Cerebellar nuclear complex (tissue), 1 donor: ENCODE measurements at regions not wholly inside any gene's neighbourhood (a gene's known extent, or its start where the extent isn't known, plus 50 kb on each side); places are given as distances from the start of the nearest gene placed in this dataset.
"Not testable (repeated sequence)": the region's sequence is repeated elsewhere in the genome, so short reads cannot be mapped to it uniquely, and the experiment has no call there.

ENCODE experiments used
- DNase-seq, 2 experiments: peaks; one replicate each; lab custom pipeline; 2025; lab: John Stamatoyannopoulos, UW

DNA sequence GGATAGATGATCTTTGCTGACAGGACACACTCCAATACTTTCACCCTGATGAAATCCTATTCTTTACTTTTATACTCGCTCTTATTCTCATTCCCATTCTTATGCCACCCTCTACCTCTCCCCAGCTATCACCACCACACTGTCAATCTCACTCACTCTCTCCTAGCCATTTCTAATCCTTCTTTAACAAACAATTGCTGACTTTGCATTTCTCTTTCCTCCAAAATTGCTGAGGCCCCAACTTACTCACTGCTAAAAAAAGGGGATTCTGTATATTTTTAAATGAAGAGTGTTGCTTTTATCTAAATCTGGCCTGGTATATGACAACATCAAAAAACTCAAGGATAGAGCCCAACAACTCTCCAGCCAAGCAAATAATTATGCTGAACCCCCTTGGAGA, 515.4 kb downstream of the MATN1 start:
- not testable (repeated sequence) for DNase-seq

DNA sequence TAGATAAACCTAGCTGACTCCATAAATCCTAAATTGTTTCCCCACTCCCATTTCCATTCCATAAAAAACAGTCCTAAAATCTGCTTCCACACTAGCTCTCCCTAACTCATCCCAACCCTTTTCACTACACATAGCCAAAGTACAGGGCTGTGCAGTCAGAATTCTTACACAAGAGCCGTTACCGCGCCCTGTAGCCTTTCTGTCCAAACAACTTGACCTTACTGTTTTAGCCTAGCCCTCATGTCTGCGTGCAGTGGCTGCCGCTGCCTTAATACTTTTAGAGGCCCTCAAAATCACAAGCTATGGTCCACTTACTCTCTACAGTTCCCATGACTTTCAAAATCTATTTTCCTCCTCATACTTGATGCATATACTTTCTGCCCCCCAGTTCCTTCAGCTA, 516.8 kb downstream of the MATN1 start:
- DNase-seq: not testable (repeated sequence)

DNA sequence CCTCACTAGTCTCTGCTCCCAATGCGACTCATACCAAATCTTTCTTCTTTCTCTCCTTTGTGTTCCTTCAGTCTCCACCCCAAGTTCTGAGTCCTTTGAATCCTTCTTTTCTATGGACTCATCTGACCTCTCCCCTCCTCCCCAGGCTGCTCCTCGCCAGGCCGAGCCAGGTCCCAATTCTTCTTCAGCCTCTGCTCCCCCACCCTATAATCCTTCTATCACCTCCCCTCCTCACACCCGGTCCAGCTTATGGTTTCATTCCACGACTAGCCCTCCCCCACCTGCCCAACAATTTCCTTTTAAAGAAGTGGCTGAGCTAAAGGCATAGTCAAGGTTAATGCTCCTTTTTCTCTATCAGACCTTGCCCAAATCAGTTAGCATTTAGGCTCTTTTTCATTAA, 518.5 kb downstream of the MATN1 start:
- DNase-seq: not testable (repeated sequence)

DNA sequence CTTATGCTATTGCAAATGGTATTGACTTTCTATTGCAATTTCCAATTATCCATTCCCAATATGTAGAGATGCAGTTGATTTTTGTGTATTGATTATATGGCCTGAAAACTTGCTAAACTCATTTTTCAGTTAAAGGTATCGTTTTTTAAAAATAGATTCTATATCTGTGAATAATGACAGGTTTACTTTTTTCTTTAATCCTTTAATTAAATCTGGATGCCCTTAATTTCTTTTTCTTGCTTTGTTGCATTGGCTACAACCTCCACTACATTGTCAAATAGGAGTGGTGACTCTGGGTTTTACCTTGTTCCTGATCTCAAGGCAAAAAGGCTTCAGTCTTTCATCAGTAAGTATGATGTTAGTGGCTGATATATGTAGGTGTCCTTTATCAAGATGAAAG, 522.4 kb downstream of the MATN1 start:
- no peak for DNase-seq

DNA sequence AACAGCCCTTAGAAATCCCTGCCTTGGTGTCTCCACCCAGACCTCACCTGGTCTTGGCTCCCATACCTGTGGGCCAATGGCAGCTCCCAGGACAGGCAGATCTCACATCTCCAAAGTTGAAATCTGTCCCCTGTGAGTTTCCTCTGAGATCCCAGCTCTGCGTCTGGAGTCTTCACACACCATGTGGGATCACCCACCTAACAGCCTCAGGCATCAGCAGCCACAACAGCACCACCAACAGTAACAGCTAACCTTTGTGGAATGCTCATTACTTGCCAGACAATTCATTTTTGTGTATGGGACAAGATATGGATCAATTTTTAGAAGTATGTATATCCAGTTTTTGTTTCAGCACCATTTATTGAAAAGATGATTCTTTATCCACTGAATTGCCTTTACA, 523.2 kb downstream of the MATN1 start:
- DNase-seq: no peak

DNA sequence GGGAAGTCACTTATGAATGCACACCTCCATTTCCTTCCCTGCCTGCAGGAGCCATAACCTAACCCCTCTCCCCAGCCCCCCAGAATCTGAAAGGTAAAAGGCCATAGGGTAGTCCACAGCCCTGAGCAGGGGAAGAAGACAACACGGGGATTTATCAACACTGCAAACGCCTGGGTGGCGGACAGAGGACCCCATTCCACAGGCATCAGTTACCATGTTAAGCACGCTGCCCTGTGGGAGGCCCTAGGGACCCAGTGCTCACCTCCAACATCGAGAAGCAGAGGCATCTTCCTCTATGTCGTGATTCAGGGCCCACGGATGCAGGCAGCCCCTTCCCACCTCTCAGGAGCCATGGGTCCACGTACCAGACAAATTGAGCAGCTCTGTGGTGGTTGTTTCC, 523.8 kb downstream of the MATN1 start:
- no peak for DNase-seq

DNA sequence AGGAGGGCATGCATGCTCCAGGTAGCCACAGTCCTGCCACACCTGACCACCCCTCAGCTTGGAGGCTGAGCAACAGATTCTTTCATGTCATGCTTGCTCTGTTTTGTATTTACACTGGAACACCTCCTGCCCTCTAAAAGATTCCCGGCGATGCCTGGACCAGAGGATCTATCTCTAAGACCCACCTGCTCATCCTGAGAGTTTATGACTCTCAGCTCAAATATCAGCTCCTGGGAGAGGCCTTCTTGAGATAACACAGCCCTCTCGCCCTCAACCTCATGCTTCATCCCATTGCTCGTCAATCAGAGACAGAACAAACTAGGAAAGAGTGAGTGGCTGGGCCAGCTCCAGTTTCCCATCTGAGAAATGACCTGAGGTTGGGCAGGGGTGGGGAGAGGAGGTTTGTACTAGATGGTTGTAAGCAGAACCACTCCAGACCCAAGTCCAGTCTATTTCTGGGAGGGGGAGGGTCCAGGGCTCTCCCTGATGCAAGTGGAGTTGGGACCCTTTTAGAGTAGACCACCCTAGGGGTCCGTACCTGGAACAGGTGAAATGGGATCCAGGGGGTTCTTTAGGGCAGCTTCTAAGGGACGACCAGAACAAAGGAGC, 524.5 kb downstream of the MATN1 start:
- no peak for DNase-seq

DNA sequence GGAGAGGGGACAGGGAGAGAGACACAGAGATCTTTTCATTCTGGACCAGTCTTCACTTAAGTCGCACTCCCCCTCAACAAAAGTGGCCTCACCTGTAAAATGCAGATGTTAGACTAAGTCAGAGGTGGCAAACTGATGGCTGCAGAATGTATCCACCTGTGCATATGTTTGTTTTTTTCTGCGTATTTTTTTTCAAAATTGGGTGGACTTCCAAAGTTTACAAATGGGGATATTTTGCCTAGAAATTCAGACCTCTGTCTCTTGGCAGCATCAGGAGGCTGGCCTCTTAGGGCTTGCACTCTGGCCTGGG, 525.0 kb downstream of the MATN1 start:
- DNase-seq: no peak

DNA sequence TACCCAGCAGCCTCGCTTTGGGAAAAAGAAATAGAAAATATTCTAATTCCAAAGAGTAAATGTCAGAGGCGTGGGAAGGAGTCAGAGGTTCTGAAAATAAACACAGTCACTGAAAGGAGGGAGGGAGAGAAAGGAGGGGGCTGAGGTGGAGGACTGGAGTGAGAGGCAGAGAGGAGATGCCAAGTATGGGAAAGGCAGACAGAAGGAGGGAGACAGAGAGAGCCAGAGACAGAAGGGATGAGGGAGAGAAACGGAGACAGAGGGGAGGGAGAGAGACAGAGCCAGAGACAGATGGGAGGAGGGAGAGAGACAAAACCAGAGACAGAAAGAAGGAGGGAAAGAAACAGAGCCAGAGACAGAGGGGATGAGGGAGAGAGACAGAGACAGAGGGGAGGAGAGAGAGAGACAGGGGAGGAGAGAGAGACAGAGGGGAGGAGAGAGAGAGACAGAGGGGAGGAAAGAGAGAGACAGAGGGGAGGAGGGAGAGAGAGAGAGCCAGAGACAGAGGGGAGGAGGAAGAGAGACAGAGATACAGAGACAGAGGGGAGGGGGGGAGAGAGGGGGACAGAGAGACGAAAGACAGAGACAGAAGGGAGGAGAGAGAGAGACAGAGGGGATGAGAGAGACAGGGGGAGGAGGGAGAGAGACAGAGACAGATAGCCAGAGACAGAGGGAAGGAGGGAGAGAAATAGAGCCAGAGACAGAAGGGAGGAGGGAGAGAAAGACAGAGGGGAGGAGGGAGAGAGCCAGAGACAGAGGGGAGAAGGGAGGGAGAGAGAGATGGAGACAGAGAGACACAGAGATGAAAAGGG, 525.5 kb downstream of the MATN1 start:
- DNase-seq: no peak

DNA sequence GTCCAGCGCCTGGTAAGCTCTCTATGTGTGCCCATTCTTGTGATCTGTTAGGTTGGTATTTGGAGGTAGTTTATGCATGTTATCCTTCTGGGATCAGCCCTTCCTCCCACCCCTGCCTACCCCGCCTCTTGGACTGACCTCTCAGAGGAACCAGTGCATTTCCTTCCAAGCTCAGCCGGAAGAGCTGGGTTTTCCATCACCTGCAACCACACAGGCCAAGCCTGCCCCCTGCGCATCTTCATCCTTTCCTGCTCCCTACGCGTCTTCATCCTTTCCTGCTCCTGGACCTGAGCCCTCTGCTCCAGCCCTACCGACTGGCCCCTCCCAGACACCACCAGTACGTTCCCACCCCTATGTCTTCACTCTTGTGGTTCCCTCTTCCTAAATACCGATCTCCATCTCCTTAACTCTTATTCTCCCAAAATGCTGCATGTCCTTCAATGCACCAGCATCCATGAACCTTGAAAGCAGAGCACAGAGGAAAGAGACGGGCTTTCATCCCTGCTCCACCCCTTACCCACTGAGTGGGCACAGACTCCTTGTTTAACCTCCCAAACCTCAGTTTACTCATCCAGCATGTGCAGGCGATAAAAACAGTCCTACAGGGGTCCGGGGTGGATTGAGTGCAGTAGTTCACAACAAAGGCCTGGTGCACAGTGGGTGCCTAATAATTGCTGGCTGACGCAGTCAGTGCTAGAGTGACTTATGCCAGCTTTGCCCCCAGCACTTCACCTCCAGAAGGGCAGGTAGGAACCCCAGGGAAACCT, 526.3 kb downstream of the MATN1 start:
- DNase-seq: no peak

DNA sequence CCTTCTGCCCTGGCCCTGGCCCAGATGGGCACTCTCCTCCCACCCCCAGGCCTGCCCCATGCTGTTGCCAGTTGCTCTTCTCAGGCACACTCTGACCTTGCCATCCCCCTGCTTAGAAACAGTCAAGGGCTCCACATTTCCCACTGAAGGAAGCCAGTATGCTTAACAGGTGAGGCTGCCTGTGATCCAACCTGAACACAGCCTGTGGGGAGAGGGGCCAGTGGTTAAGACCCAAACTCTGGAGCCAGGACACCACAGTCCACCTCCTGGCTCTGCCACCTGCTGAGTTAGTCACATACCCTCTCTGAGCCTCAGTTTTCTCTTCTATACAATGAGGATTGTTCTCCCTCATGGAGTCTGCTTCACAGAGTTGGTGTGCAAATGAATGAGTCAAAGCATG, 526.9 kb downstream of the MATN1 start:
- no peak for DNase-seq

DNA sequence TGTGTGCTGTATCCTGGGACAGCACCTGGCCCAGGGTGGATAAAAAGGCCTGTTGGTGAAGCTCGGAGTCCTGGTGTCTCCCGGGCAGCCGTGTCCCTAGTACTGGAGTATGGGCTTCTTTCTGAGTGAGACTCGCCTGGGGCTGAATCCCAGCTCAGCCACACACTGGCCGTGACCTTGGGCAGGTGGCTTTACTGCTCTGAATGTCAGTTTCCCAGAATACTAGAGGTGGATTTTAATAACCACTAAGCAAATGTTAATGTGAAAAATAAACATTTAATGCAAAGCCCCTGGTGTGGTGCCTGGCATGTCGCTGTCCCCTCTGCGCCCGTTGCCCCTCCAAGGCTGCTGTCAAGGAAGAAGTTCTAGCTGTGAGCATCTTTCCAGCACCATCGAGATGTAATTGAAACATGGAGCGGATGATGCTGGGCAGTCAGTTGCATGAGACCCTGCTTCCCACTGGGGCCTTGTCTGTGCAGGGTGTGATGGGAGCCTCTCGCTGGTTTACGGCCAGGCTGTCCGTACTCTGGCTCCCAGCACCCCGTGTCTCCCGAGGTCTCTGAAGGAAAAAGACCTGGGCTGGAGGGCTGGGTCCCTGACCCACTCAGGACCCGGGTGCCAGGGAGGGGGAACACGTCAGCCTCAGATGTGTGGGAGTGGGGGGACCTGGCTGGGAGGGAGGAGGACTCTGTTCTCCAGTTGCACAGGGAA, 527.8 kb downstream of the MATN1 start:
- DNase-seq: no peak

DNA sequence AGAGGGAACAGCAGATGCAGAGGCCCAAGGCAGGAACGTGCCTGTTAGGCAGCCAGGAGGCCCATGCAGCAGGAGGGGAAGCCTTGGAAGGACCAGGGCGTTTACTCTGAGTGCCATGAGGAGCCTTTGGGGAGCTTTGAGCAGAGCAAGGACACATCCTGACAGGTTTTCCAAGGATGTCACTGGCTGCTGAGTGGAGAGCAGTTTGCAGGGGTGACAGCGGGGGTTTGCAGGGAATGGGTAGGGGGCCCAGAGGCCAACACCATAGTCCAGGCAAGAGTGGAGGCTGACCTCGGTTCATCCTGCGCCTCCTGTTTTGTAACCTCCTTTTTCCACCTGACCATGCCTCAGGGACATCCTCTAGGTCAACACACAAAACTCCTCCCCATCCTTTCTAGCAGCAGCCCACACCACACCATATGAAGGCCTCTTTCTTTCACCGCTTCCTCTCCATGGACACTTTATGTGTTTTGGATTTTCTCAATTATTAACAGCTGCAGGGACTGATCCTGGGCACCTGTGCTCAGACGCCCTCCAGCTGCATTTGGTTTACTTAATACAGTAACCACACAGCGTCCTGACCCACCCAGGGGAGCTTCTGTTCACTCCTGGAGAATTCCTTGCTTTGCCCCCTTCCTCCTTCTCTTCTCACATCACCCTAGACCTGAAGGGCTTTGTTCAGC, 528.5 kb downstream of the MATN1 start:
- DNase-seq: no peak

DNA sequence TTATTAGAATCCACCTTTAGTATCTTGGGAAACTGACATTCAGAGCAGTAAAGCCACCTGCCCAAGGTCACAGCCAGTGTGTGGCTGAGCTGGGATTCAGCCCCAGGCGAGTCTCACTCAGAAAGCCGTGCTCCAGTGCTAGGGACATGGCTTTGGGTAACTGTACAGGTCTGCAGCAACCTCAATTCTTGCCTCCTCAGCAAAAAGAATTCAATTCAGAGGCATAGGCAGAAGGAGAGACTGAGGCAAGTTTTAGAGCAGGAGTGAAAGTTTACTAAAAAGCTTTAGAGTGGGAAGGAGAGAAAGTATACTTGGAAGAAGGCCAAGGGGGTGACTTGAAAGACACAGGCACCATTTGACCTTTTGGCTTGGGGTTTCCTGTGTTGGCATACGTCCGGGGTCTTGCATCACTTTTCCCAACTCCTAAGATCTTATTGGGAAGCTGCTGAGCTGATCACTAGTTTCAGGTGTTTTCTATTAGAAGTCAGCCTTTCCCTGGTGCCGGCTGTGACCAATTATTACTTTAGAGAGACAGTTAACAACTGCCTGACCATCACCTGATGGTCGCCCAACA, 529.3 kb downstream of the MATN1 start:
- DNase-seq: no peak

DNA sequence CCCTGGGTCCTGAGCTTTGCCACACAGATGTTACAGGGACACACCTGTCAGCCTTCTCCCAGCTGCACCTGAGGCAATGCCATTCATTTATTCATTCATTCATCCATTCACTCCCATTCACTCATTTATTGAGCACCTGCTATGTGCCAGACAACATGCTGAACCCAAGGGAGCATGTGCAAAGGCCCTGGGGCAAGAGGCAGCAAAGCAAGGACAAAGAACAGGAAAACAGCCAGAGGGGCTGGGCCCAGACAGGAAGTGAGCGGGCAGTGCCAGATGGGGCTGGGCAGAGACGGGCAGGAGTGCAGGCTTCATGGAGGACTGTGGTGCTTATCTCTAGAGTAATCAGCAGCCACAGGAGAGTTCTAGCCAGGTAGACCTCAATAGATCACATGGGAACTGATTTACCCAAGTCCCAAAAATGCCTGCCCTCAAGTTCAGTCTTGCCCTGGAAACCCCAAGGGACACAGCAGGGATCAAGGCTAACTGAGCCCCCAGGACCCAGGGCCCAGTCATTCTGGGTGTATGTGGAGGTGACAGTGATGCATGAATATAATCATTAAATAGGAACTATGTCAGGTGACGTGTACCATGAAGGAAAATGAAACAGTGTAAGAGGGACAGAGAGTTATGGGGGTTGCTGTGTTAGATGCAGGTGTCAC, 530.3 kb downstream of the MATN1 start:
- no peak for DNase-seq

DNA sequence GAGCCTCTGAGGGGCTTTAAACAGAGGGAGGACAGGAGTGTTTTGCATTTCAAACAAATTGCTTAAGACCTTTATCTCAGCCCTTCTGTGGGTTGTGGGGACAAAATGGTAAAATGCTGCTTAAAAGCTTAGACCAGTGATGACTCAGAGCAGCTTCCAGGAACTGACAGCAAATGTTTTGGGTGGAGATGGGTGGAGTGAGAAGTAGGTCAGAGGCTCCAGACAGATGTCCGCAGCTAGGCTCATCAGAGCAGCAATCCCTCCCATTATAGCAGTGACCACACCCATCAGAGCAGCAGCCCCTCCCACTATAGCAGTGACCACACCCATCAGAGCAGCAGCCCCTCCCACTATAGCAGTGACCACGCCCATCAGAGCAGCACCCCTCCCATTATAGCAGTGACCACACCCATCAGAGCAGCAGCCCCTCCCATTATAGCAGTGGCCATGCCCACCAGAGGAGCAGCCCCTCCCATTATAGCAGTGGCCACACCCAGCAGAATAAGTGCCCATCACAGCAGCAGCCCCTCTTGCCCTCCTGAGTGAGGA, 532.2 kb downstream of the MATN1 start:
- DNase-seq: no peak

DNA sequence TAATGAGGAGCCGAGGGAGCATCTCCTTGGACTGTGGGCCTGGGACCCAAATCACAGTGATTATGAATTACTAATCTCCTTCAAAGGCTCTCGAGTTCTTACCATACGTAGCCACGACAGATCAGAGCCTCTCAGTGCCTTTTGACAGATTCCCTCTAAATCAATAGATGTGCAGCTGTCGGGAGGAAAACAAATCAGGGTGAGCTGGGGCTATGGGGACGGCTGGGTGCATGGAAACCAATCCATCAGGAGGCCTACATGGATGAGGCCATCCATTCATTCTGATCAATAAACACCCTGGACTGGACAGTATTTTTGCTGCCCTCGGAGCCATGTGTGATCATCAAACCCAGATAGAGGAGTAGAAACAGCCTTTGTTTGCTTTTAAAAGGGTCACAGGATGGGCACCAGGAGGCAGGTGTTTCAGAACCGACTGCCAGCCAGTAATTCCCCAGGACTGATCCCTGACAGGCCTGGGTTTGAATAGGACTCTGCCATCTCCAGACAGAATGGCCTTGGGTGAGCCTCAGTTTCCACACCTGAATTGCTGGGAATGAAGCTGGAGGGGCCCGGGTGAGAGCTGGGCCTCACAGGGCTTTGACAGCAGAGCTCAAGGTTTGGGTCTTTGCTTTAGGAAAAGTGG, 532.8 kb downstream of the MATN1 start:
- no peak for DNase-seq

DNA sequence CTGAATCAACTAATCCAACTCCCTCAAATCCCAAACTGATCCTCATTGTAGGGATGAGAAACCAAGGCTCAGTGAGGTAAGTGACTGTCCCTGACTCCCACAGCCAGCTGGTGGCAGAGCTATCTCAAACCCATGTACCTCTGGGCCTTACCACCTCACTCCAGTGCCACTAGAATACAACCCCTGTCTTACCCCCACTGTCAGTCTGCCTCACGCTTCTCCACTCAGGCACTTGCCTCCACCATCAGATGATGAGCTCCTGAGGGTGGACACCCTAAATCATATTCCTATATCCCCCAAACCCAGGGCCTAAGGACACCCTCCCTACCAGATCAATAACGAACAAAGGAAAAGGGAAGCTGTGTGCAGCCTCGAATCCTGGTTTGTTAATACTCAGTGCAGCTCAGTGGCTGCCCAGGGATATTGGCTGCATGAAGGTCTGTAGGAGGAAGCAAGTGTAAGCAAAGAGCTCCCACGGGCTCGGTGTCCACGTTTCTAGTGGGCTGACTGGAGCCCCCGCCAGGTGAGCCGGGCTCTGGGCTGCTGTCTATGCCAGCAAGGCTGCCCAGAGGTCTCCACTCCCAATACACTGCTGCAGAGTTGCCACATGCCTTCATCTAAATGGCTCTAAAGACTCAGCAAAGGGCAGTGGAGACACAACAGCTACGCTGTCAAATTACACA, 533.4 kb downstream of the MATN1 start:
- DNase-seq: no peak

DNA sequence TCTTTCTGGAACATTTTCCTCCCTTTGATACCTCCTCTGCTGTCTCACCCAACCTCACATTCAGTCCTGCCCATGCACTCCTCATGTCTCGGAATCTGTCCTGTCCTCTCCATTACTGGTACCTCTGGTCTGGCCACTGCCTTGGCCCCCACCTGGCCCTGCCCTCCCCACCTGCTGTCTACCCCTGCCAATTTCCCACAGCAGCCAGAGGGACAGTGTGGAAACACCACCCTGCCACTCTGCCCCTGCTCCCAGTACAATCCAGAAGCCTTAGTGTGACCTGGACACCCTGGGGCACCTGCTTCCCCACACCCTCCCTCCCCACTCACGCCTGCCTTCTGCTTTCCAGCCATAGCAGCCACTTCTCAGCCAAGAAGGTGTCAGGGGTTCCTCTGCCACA, 534.4 kb downstream of the MATN1 start:
- DNase-seq: no peak

DNA sequence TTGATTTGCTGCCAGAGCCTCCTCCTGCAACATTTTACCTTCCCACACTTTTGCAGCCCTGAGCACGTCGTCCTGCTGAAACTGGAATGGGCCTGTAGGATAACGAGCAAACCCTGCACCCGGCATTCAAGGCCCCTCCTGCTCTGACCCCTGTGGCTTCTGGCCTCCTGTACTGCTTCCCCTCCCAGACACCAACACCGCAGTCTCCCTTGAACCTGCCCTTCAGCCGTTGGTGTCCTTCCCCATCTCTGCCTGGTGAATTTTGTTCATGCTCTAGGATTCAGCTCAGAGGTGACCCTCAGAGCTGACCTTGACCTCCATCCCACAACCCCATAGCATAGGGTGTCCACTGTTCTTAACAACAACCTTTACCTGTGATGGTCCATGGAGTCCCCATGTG, 535.1 kb downstream of the MATN1 start:
- no peak for DNase-seq
